PC-9 (cell line): ENCODE measurements at regions not wholly inside any gene's neighbourhood (a gene's known extent, or its start where the extent isn't known, plus 50 kb on each side); places are given as distances from the start of the nearest gene placed in this dataset.

Experiments used
- BruUV-seq: library from RNA; stranded (reverse); fragments of 400-500 nt; replicated peaks from 2 replicates; lab custom pipeline; 2021; lab: Mats Ljungman, UMichigan
- CTCF ChIA-PET: fragments of 300-600 bp; sonication (Branson Sonifier 250); formaldehyde crosslinking; loops from one replicate; lab custom pipeline; 2022; ENCODE audit warnings: antibody characterized with exemption; lab: Charles Lee
- POLR2A ChIA-PET: fragments of 300-600 bp; sonication (Branson Sonifier 250); formaldehyde crosslinking; loops from one replicate; lab custom pipeline; 2022; ENCODE audit warnings: antibody characterized with exemption; ENCODE audit not compliant: unreplicated experiment; lab: Charles Lee
- DNase-seq, 2 experiments: peaks; one replicate each; pipeline versions ENCODE4 v3.0.0 to v3.0.0-alpha.2; 2015 to 2022; ENCODE audit warnings: mixed read lengths in 1 of 2
- H2AFZ ChIP-seq: fragments of 200-600 bp; sonication (generic); 2 replicates; pipeline ENCODE4 v1.8.1; 2017; ENCODE audit warnings: antibody characterized with exemption
- H3F3A ChIP-seq: fragments of 200-600 bp; sonication (generic); 2 replicates; pipeline ENCODE4 v1.8.1; 2017; ENCODE audit warnings: antibody characterized with exemption, mild to moderate bottlenecking, low read depth; ENCODE audit not compliant: insufficient read depth
- H3K27ac ChIP-seq: fragments of 200-600 bp; sonication (generic); 2 replicates; pipeline ENCODE4 v1.6.1; 2016; ENCODE audit warnings: mixed run types
- H3K27me3 ChIP-seq: fragments of 200-600 bp; sonication (generic); 2 replicates; pipeline ENCODE4 v1.6.1; 2016; ENCODE audit warnings: low read depth, mixed run types; ENCODE audit not compliant: insufficient read depth
- H3K36me3 ChIP-seq: fragments of 200-600 bp; sonication (generic); 2 replicates; pipeline ENCODE4 v1.6.1; 2016; ENCODE audit warnings: low read depth, mixed run types
- H3K4me1 ChIP-seq: fragments of 200-600 bp; sonication (generic); replicated peaks from 2 replicates; pipeline ENCODE4 v1.6.1; 2016; ENCODE audit warnings: mixed run types; ENCODE audit not compliant: insufficient read depth
- H3K4me2 ChIP-seq: fragments of 200-600 bp; sonication (generic); 2 replicates; pipeline ENCODE4 v1.6.1; 2017; ENCODE audit warnings: mixed run types
- H3K4me3 ChIP-seq: fragments of 200-600 bp; sonication (generic); 2 replicates; pipeline ENCODE4 v1.6.1; 2016; ENCODE audit warnings: mixed run types
- H3K79me2 ChIP-seq: fragments of 200-600 bp; sonication (generic); 2 replicates; pipeline ENCODE4 v1.6.1; 2017; ENCODE audit warnings: low read depth, mixed run types
- H3K9me2 ChIP-seq: fragments of 200-600 bp; sonication (generic); 2 replicates; pipeline ENCODE4 v1.8.1; 2017; ENCODE audit warnings: mild to moderate bottlenecking; ENCODE audit not compliant: insufficient read depth
- H3K9me3 ChIP-seq: fragments of 200-600 bp; sonication (generic); 2 replicates; pipeline ENCODE4 v1.8.1; 2016; ENCODE audit warnings: low read depth; ENCODE audit not compliant: insufficient read depth
- H4K20me1 ChIP-seq: fragments of 200-600 bp; sonication (generic); 2 replicates; pipeline ENCODE4 v1.8.1; 2017; ENCODE audit not compliant: insufficient read depth
- EZH2 ChIP-seq: fragments of 200-600 bp; sonication (generic); IDR thresholded peaks from 2 replicates; pipeline ENCODE4 v1.8.0; 2017; ENCODE audit warnings: antibody characterized with exemption, low read depth
- intact Hi-C: fragments of 100-400 bp; cut with micrococcal nuclease; formaldehyde crosslinking; loops from one replicate; pipeline ENCODE4 v1.10.0; 2022; ENCODE audit not compliant: unreplicated experiment
- TF ChIP-seq, protein P1 (sequence below): fragments of 200-600 bp; sonication (generic); conservative IDR thresholded peaks from 2 replicates; pipeline ENCODE4 v1.6.1; 2017; ENCODE audit warnings: mixed run types, antibody characterized with exemption, mild to moderate bottlenecking, moderate library complexity

GRCh38 chr12:24500421-24500820, 448.5 kb downstream of the BCAT1 start:
- intact Hi-C loops: no loop called here
- POLR2A ChIA-PET: no interaction called here
- no peaks in the 10 kb centered on the region for H3K9me2 ChIP-seq
- H3K4me3 ChIP-seq: no peak overlapping the region
- CTCF ChIA-PET: no interaction called here
- H3K36me3 ChIP-seq: no peaks in the 10 kb centered on the region
- no peak for DNase-seq
- H2AFZ ChIP-seq: no peak overlapping the region
- BruUV-seq: no TSS peak
- H3K9me3 ChIP-seq: no peaks in the 10 kb centered on the region; the same call in 1 of the 2 replicates
- H3F3A ChIP-seq: no peaks in the 10 kb centered on the region
- no peaks in the 10 kb centered on the region for H3K27me3 ChIP-seq
- no peak overlapping the region for H3K4me2 ChIP-seq
- TF ChIP-seq EZH2: no peak
- TF ChIP-seq, protein P1, sequence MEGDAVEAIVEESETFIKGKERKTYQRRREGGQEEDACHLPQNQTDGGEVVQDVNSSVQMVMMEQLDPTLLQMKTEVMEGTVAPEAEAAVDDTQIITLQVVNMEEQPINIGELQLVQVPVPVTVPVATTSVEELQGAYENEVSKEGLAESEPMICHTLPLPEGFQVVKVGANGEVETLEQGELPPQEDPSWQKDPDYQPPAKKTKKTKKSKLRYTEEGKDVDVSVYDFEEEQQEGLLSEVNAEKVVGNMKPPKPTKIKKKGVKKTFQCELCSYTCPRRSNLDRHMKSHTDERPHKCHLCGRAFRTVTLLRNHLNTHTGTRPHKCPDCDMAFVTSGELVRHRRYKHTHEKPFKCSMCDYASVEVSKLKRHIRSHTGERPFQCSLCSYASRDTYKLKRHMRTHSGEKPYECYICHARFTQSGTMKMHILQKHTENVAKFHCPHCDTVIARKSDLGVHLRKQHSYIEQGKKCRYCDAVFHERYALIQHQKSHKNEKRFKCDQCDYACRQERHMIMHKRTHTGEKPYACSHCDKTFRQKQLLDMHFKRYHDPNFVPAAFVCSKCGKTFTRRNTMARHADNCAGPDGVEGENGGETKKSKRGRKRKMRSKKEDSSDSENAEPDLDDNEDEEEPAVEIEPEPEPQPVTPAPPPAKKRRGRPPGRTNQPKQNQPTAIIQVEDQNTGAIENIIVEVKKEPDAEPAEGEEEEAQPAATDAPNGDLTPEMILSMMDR: no peak
- no peaks in the 10 kb centered on the region for H4K20me1 ChIP-seq
- no peak overlapping the region for H3K27ac ChIP-seq
- H3K79me2 ChIP-seq: no peaks in the 10 kb centered on the region
- no peaks in the 10 kb centered on the region for H3K4me1 ChIP-seq

DNA sequence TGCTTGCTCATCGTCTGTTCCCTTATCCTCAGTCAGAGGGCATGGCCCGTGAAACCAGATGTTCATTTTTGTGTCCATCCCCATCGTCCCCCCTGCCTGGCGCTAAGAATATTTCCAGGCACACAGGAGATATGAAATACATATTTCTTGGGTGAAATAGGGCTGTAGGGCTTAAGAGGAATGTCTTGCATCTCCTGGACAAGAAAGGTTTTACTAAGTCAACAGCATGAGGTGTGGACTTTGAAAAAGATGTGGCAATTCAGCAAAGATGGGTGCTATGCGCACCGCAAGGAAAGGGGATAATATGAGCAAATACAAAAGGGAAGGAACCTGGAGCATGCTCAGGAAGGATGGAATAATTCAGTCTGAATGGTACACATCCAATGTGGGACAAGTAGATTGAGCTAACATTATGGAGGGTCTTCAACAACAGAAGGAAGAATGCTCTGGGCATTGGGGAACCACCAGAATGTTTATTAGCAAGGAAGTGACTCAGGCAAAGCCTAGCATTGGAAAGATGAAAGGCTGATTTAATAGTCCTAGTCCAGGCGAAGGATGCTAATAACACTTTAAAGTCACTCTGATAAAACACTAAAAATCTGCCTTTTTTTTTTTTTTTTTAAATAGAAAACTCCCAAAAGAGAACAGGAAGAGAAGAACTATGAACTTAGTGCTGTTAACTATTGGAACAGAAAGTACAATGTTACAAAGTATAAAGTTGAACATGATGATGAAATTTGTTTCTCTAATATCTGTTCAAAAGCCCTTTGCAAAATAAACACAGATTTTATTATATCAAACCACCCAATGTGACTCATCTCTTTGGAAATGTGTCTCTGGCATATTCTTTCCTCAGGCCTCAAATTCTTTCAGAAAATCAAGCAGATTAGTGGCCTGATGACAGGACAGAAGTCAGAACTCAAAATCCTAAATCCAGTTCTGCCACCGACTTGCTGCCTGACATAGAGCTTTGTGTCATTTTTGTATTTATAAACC, 449.5 kb downstream of the BCAT1 start:
- no TSS peak for BruUV-seq
- Histone ChIP-seq H3K4me3 (no peak overlapping the region), H3K36me3 (no peaks in the 10 kb centered on the region), H3K27me3 (no peaks in the 10 kb centered on the region), H3K9me2 (no peaks in the 10 kb centered on the region), H3F3A (no peaks in the 10 kb centered on the region), H3K79me2 (no peaks in the 10 kb centered on the region), H3K27ac (no peak overlapping the region), H3K9me3 (no peaks in the 10 kb centered on the region; the same call in 1 of the 2 replicates), H4K20me1 (no peaks in the 10 kb centered on the region), H2AFZ (no peak overlapping the region), H3K4me1 (no peaks in the 10 kb centered on the region), H3K4me2 (no peak overlapping the region)
- ChIA-PET CTCF (no interaction called here), POLR2A (no interaction called here)
- TF ChIP-seq, protein P1: no peak
- DNase-seq: no peak
- intact Hi-C loops: no loop called here

- H2AFZ ChIP-seq: no peak overlapping the region
- no peak overlapping the region for H3K27ac ChIP-seq
- no peaks in the 10 kb centered on the region for H3K27me3 ChIP-seq
- H3K4me1 ChIP-seq: no peaks in the 10 kb centered on the region
- no peak overlapping the region for H3K4me3 ChIP-seq
- intact Hi-C loops: no loop called here
- no peaks in the 10 kb centered on the region for H3K9me3 ChIP-seq
- no peaks in the 10 kb centered on the region for H3F3A ChIP-seq
- ChIA-PET POLR2A (no interaction called here), CTCF (no interaction called here)
- H3K36me3 ChIP-seq: no peaks in the 10 kb centered on the region
- TF ChIP-seq EZH2: no peak
- TF ChIP-seq, protein P1: no peak
- H4K20me1 ChIP-seq: no peaks in the 10 kb centered on the region
- BruUV-seq: no TSS peak
- H3K4me2 ChIP-seq: no peak overlapping the region
- H3K79me2 ChIP-seq: no peaks in the 10 kb centered on the region
- no peaks in the 10 kb centered on the region; the same call in 1 of the 2 replicates for H3K9me2 ChIP-seq
- no peak for DNase-seq
These were observed 452.1 kb downstream of the BCAT1 start for GRCh38 chr12:24496755-24497154.
